Ishikawa (cell line): ENCODE measurements at regions not wholly inside any gene's neighbourhood (a gene's known extent, or its start where the extent isn't known, plus 50 kb on each side); places are given as distances from the start of the nearest gene placed in this dataset.

Experiments
- REST ChIP-seq: IDR thresholded peaks from 2 replicates; pipeline ENCODE4 v1.6.1; 2012; ENCODE audit warnings: low read depth, mild to moderate bottlenecking
- TCF12 ChIP-seq: IDR thresholded peaks from 2 replicates; pipeline ENCODE4 v1.6.1; 2012; ENCODE audit warnings: low read depth

GRCh38 chr20:6339176-6339575, 216.3 kb upstream of the FERMT1 start:
- TF ChIP-seq TCF12 (no peak), REST (no peak)
